HL-60/S4 treated with phorbol 12-myristate 13-acetate at 8.2 ng/mL for 4 days and 3 days (cell line): ENCODE measurements at regions not wholly inside any gene's neighbourhood (a gene's known extent, or its start where the extent isn't known, plus 50 kb on each side); places are given as distances from the start of the nearest gene placed in this dataset.

Experiments
- in situ Hi-C: fragments of 300-500 bp; cut with MboI; formaldehyde crosslinking; loops from 2 replicates; pipeline ENCODE4 v1.15.0; 2022; ENCODE audit warnings: low sequenced_read_pairs

- in situ Hi-C loops = loop anchor here (25.0 kb wide), 1 partner anchor 478 kb away; no protein-coding TSS in a partner anchor
Observed at GRCh38 chr5:96340357-96340756, 92.7 kb downstream of the PCSK1 start.

DNA sequence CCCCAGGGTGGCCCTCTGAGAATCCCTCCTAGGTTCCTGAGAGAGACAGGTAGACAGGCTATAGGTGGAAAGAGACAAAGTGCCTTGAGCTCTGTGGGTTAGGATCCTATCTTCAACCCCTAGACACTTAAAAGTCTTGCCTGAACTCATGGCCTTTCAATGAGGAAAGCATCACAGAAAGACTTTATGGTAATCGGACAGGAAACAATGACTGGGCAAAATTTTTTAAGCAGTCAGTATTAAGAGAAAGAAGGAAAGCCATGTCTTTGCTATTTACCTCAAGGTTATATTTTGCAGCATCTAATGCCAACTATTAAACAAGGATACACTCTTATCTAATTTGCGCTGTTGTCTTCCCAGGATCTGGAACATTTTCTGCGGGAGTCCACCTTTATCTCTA lies 93.2 kb downstream of the PCSK1 start:
- in situ Hi-C loops = loop anchor here (25.0 kb wide), 1 partner anchor 478 kb away; no protein-coding TSS in a partner anchor

DNA sequence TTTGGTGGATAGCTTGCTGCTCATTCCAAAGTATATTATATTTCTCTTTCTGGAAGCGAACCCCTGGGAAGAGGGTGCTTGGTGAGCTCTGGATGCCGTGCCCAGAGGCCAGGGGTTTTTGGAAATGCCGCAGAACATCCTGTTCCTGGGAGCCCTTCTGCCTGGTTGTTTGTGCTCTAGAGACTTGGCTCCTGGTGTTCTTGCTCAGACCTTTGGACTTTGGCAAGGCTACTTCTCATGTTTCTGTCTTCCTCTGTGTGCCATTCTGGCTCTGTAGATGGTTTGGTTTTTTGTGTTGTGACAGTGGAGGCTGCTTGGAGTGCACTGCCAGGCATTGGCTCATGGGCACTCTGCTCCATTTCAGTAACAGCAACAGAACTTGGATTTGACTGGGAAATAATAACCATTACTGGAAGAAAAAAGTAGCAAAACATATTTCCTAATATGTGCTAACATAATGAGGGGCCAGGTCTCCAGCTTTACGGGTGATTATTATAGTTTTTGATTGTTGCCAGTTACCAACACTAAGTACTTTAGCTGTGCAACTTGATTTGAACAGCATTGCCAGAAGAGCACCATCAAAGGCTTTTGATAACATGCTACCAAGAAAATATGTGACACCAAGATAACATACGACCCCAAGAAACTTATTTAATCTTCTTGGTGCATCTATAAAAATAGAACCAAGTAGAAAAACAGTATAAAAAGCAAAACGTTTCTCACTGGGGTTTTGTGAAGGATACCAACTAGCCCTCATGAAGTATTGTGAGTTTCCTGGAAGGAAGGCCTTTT lies 94.2 kb downstream of the PCSK1 start:
- in situ Hi-C loops = loop anchor here (25.0 kb wide), 1 partner anchor 477 kb away; no protein-coding TSS in a partner anchor

GRCh38 chr5:96338091-96338490 lies 95.0 kb downstream of the PCSK1 start:
- in situ Hi-C loops = loop anchor here (25.0 kb wide), 1 partner anchor 476 kb away; no protein-coding TSS in a partner anchor

GRCh38 chr5:96337048-96337781 lies 95.8 kb downstream of the PCSK1 start:
- in situ Hi-C loops = loop anchor here (25.0 kb wide), 1 partner anchor 475 kb away; no protein-coding TSS in a partner anchor

DNA sequence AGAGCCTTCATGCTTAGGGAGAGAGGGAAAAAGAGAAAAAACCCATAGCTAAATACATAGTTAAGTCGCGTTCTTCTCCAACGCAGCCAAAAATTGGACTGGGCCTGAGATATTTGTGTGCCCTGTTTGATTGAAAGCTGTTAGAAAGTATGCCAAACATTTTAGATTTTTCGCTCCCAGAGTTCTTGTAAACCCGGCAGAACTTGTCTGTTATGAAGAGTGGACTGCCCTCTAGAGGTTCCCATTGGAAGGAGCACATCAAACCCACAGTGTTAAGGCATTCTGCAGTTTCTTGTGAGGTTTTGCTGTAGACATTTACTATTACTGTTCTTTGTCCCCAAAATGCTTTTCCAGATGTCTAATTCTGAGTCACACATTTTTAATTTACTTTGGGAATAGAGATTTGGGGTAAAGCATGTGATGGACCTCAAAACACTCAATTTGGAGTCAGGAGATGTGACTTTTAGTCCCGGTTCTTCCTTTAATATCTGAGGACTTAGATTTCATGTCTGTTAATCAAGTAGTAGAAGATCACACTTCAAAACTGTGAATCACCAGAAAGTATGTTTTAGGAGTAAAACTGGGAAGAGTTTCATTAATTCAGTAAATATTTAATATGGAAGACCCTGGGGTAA lies 96.6 kb downstream of the PCSK1 start:
- in situ Hi-C loops = loop anchor here (25.0 kb wide), 1 partner anchor 474 kb away; no protein-coding TSS in a partner anchor

- in situ Hi-C loops = loop anchor here (25.0 kb wide), 1 partner anchor 474 kb away; no protein-coding TSS in a partner anchor
Observed at GRCh38 chr5:96335873-96336272, 97.2 kb downstream of the PCSK1 start.

DNA sequence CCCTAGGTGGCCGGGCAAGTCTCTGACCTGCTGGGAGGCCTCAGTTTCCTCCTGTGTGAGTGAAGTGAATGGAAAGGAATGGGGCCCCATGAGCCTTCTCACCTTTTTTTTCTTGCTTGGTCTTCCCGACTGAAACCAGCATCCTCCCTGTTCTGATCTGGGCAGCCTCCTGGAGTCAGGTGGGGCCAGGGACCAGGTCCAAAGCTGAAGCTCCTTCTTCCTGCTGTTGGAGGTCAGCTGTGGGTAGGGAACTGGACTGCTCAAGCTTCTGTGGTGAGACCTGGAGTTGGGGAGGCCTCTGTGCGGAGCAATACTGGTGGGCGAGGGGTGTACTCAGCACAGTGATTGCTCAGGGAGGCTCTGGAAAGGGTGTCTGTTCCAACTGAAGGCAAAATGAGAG lies 99.7 kb downstream of the PCSK1 start:
- in situ Hi-C loops = loop anchor here (25.0 kb wide), 1 partner anchor 471 kb away; no protein-coding TSS in a partner anchor

GRCh38 chr5:96332535-96333366 lies 100.3 kb downstream of the PCSK1 start:
- in situ Hi-C loops = loop anchor here (25.0 kb wide), 1 partner anchor 470 kb away; no protein-coding TSS in a partner anchor

- in situ Hi-C loops = loop anchor here (25.0 kb wide), 1 partner anchor 470 kb away; no protein-coding TSS in a partner anchor
Observed at GRCh38 chr5:96331681-96332361, 101.2 kb downstream of the PCSK1 start.

DNA sequence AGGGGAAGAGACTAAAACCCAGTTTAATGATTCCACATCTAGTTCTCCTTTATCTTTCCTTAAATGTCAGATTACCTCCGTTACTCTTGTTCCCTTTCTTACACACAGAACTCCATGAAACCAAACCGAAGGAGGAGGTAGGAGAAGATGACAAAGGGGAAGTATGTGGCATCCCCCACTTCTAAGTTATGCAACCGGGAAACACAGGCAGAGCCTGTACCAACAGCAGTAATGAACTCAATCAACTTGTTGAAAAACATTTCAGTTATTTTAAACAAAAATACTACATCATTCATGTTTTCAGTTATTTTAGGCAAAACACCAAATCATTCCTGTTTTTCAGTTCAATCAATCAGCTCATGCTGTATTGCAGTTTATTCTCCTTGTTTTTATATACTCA lies 101.8 kb downstream of the PCSK1 start:
- in situ Hi-C loops = loop anchor here (25.0 kb wide), 1 partner anchor 469 kb away; no protein-coding TSS in a partner anchor

DNA sequence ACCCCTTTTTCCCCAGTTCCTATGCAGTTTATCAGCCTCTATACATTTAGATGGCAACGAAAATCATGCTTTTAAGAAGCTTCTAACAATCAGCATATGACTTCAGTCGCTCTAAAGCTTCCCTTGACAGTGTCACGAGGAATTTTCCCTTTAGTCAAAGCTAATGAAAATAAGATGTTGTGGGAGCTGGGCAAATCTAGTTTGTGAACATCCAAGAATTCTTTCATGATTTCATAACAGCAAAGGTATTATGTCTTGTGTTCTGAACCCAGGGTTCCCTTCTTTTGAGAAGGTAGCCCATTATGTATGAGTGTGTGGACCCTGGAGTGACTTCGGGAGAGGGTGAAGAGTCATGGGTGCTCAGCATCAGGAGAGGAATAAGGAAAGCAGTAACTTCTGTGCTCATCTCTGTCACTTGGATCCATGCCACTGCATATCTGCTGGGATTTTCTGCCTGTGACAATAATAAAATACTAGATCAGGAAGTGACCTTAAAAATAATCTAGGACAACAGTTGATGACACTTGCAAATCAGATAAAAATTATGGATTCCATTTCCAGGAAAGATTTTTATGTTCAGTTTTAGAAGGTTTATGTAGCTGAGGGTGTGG lies 102.4 kb downstream of the PCSK1 start:
- in situ Hi-C loops = loop anchor here (25.0 kb wide), 1 partner anchor 468 kb away; no protein-coding TSS in a partner anchor

- in situ Hi-C loops = loop anchor here (25.0 kb wide), 1 partner anchor 468 kb away; no protein-coding TSS in a partner anchor
Observed at GRCh38 chr5:96329886-96330529, 103.0 kb downstream of the PCSK1 start.

DNA sequence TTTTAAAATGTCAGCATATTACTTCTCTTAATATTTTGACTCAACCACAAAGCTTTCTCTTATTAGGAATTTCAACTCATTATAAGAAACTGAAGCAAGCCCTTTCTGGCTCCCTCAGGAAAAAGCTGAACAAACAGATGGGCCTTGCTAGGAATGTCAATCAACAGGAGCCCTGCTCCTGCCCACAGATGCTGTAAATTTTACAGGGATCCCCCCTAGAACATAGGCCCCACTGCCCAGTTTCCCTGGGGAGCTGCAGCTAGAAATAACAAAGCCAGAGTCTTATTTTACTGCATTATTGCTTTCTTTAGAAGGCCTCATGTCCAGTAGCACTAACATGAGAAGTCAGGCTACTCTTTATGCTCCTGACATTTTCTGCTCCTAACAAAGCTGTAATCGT lies 103.8 kb downstream of the PCSK1 start:
- in situ Hi-C loops = loop anchor here (25.0 kb wide), 1 partner anchor 467 kb away; no protein-coding TSS in a partner anchor

DNA sequence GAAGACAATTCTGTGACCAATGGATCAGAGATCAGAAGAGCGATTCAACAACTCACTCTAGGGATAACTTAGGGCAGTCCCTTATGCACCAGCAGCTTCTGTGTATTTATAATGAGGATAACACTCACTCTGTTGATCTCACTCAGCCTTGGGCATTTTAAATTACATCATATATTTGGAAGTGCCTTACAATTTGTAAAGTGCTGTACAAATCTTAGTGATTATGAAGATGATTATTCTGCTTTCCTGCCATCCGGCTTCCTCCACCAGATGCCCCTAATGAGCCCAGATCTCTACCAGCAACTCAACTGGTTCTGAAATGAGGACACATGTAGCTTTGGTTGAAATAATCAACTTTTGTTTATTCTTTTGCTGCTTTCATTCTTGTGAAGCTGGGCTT lies 105.3 kb downstream of the PCSK1 start:
- in situ Hi-C loops = loop anchor here (25.0 kb wide), 1 partner anchor 465 kb away; no protein-coding TSS in a partner anchor

GRCh38 chr5:96326902-96327301 lies 106.1 kb downstream of the PCSK1 start:
- in situ Hi-C loops = loop anchor here (25.0 kb wide), 1 partner anchor 465 kb away; no protein-coding TSS in a partner anchor

- in situ Hi-C loops = loop anchor here (25.0 kb wide), 1 partner anchor 462 kb away; no protein-coding TSS in a partner anchor
Observed at GRCh38 chr5:96324708-96325107, 108.3 kb downstream of the PCSK1 start.

DNA sequence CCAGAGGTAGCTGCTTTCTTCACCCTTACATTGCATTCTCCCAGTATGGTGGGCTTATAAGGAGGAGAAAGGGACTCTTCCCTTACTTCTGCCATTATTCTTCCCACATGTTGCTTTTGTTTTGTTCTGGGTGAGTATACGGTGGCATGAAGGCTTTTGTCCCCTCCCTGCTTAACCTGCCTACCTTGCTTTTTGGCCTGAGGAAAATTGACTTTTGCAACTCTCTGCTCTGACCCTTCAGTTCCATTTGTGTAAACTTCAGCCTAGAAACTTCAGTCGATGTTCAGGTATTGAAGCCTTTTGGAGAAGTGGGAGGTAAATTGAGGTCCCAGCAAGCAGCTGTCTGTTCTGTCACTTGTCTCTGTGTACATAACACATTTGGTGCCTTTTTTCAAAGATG lies 110.2 kb downstream of the PCSK1 start:
- in situ Hi-C loops = no loop called here
